Body of pancreas (tissue), 4 donors: ENCODE measurements at regions not wholly inside any gene's neighbourhood (a gene's known extent, or its start where the extent isn't known, plus 50 kb on each side); places are given as distances from the start of the nearest gene placed in this dataset.

ENCODE experiments used
- ATAC-seq: fragments of 150-250 bp; one replicate; pipeline ENCODE4 v1.9.1; 2016
- DNase-seq, 4 donors: peaks; one replicate each; pipeline ENCODE4 v3.0.0-alpha.2; 2019
- H3K27ac ChIP-seq, 4 donors: fragments of 200-600 bp; sonication (generic); 1 replicate in 3 of 4; 2 replicates in 1 of 4; pipeline versions ENCODE4 v1.5.1 to v1.6.1; 2016 to 2019; ENCODE audit warnings: mild to moderate bottlenecking in 1 of 4, mixed read lengths in 1 of 4, moderate library complexity in 1 of 4
- H3K27me3 ChIP-seq, 2 donors: fragments of 200-600 bp; sonication (generic); one replicate each; pipeline ENCODE4 v1.6.0; 2016; ENCODE audit warnings: mild to moderate bottlenecking in 1 of 2
- H3K36me3 ChIP-seq, 2 donors: fragments of 200-600 bp; sonication (generic); replicated peaks in 1 of 2; 2 replicates each; pipeline ENCODE4 v1.5.1; 2016; ENCODE audit warnings: low read depth in 2 of 2; ENCODE audit not compliant: insufficient read depth in 1 of 2
- H3K4me1 ChIP-seq: fragments of 200-600 bp; sonication (generic); one replicate; pipeline ENCODE4 v1.6.0; 2016
- H3K4me3 ChIP-seq, 2 donors: fragments of 200-600 bp; sonication (generic); 1 replicate in 1 of 2; 2 replicates in 1 of 2; pipeline ENCODE4 v1.5.1; 2016 to 2019
- H3K9me3 ChIP-seq, 3 donors: fragments of 200-600 bp; sonication (generic); 1 replicate in 2 of 3; 2 replicates in 1 of 3; pipeline ENCODE4 v1.5.1; 2016
- POLR2A ChIP-seq, 3 donors: fragments of 450-650 bp; IDR thresholded peaks; one replicate each; pipeline ENCODE4 v1.6.1; 2016; ENCODE audit warnings: antibody characterized with exemption in 3 of 3, mild to moderate bottlenecking in 2 of 3
- WGBS, 2 donors: methylation state at CpG; one replicate each; pipeline ENCODE4 v1.1.5; 2017; 5-methylcytosine and 5-hydroxymethylcytosine counted together
- intact Hi-C: fragments of 100-400 bp; cut with DNase I; formaldehyde crosslinking; loops from one replicate; pipeline ENCODE4 v1.15.1; 2023
- TF ChIP-seq, protein P1 (sequence below), 7 experiments: fragments of 450-650 bp in 4 of 7; fragments of 200-600 bp in 3 of 7; sonication (generic) in 3 of 7; IDR thresholded peaks; one replicate each; pipeline ENCODE4 v1.5.1; 2016 to 2019; ENCODE audit warnings: antibody characterized with exemption in 7 of 7

DNA sequence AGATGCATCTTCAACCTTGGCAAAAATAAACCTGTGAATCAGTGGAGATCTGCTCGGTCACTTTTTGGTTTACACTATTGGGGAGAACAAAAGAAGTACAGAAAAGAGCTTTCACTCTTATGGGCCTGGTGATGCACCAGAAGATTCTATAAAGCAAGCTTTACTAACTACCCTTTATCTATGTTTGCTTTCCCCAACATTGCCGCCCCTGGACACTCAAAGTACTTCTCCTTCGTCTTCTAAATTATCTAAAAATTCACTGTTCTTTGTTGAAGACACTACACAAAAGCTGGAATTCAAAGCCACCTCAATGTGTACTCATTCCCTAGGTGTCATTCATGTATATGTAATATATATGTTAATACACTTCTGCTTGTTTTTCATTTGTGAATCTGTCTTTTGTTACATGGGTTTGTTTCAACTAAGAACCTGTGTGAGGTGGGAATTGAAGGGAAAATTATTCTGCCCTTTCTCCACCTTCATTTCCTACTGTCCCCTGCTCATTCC lies 97.9 kb upstream of the BTN3A2 start:
- H3K9me3 ChIP-seq, result peaks cover 0 to 6% (median 0%) of the 10 kb centered on the region in 3 donors
- H3K4me3 ChIP-seq, result no peak overlapping the region
- intact Hi-C loops, result no loop called here
- H3K27me3 ChIP-seq, result peaks cover 6 to 21% of the 10 kb centered on the region in 2 donors
- ATAC-seq (no peak), DNase-seq (no peak)
- H3K27ac ChIP-seq, result no peak overlapping the region
- 72 to 74% methylated on average over 3 of the region's 3 CpGs for WGBS, 2 donors
- TF ChIP-seq, protein P1, sequence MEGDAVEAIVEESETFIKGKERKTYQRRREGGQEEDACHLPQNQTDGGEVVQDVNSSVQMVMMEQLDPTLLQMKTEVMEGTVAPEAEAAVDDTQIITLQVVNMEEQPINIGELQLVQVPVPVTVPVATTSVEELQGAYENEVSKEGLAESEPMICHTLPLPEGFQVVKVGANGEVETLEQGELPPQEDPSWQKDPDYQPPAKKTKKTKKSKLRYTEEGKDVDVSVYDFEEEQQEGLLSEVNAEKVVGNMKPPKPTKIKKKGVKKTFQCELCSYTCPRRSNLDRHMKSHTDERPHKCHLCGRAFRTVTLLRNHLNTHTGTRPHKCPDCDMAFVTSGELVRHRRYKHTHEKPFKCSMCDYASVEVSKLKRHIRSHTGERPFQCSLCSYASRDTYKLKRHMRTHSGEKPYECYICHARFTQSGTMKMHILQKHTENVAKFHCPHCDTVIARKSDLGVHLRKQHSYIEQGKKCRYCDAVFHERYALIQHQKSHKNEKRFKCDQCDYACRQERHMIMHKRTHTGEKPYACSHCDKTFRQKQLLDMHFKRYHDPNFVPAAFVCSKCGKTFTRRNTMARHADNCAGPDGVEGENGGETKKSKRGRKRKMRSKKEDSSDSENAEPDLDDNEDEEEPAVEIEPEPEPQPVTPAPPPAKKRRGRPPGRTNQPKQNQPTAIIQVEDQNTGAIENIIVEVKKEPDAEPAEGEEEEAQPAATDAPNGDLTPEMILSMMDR (IDR thresholded peaks at IDR 0.05), result no peak
- no peaks in the 10 kb centered on the region for H3K36me3 ChIP-seq
- H3K4me1 ChIP-seq, result peaks cover 10% of the 10 kb centered on the region

DNA sequence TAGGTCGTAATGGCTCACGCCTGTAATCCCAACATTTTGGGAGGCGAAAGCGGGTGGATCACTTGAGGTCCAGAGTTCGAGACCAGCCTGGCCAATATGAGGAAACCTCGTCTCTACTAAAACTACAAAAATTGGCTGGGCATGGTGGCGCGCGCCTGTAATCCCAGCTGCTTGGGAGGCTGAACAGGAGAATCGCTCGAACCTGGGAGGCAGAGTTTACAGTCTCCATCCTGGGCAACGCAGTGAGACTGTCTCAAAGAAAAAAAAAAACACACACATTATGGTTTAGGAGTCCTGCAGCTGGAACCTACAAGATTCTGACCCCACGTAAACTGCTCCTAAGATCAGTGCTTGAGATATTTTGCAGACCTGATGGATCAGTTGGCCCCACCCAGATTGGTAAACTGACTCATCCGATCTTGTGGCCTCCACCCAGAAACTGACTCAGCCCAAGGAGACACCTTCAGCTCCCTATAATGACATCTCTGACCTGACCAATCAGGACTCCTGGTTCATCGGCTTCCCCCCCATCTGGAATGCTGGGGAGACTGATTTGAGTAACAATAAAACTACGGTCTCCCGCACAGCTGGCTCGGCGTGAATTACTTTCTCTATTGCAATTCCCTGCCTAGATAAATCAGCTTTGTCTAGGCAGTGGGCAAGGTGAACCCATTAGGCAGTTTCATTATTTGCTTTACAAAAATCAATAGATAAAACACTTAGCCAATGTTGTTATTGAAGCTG lies 96.2 kb upstream of the BTN3A2 start:
- peaks cover 6 to 29% of the 10 kb centered on the region in 2 donors for H3K27me3 ChIP-seq
- 64 to 68% methylated on average over 19 of the region's 19 CpGs for WGBS, 2 donors

DNA sequence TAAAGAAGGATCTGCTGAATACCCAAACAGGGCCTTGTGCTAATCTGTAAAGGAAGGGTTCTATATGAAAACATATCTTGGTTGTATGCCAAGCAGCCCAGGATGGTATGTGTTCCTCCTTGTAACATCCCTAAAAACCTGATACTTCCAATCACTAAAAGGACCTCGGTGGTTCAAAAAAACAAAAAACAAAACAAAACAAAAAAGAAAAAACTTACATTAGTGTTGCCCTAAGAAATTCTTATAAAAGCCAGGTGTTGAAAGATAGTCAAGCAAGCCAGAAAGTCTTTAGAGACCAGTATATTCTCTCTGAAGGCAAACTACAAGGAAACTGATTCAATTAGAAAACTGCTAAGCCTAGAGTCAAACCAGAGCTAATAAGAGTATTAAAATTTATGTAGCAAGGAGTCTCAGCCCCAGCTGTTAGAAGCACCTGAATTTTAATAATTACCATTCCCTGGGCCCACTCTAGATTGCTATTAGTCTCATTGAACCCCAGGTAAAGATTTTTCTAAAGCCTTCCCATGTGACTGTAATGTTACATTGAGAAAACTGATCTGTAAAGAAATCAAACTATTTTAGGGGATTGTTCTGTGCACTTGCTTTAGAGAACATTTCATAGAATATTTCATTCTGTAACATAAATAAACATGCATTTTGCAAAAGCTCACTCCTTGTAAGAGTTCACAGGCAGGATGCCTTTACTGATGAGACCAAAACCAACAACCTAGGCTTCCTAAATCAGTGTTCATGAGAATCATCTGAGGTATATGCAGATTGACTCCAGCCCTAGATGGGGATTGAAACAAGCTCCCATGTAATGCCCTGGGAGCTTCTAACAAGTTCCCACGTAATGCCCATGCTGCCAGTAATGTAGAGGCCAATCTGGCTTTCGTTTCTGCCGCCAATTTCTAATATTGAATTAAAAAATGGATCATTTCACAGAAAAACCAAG lies 95.2 kb upstream of the BTN3A2 start:
- WGBS, 2 donors, result 45 to 59% methylated on average over 4 of the region's 4 CpGs
- Histone ChIP-seq H3K9me3 (peaks cover 0 to 6% (median 0%) of the 10 kb centered on the region in 3 donors), H3K27ac (no peak overlapping the region), H3K4me3 (no peak overlapping the region), H3K27me3 (peaks cover 6 to 38% of the 10 kb centered on the region in 2 donors), H3K36me3 (no peaks in the 10 kb centered on the region), H3K4me1 (peaks cover 23% of the 10 kb centered on the region)
- ATAC-seq (no peak), DNase-seq (no peak)
- TF ChIP-seq, protein P1 (IDR thresholded peaks at IDR 0.05), result no peak
- no peak for TF ChIP-seq POLR2A (IDR thresholded peaks at IDR 0.05)
- intact Hi-C loops, result no loop called here

More for the DNA sequence above, 96.2 kb upstream of the BTN3A2 start:
- Histone ChIP-seq H3K27ac (no peak overlapping the region), H3K4me1 (peaks cover 23% of the 10 kb centered on the region), H3K36me3 (no peaks in the 10 kb centered on the region), H3K4me3 (no peak overlapping the region), H3K9me3 (peaks cover 0 to 6% (median 0%) of the 10 kb centered on the region in 3 donors)
- TF ChIP-seq, protein P1 (IDR thresholded peaks at IDR 0.05), result no peak
- no peak for TF ChIP-seq POLR2A (IDR thresholded peaks at IDR 0.05)
- ATAC-seq (peak; percentile 31), DNase-seq (no peak)
- intact Hi-C loops, result no loop called here

DNA sequence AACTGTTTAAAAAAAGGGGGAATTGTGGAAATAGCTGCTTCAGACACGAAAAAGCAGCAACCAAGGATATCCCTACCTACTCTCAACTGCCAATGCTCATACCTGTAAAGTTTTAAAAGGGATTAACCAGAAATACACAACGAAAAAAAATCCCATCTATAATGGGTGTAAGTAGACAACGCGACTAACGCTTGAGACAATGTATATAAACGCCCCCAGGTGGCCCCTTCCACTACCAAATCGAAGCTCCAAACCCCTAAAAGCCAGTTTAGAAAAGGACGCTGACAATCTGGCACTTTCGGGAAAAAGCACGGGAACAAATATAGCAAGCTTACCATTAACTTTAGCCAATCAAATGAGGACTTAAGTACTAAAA lies 94.5 kb upstream of the BTN3A2 start:
- WGBS, 2 donors, result 45 to 52% methylated on average over 10 of the region's 10 CpGs
- H3K27me3 ChIP-seq, result peaks cover 6 to 38% of the 10 kb centered on the region in 2 donors
- no peak overlapping the region for H3K27ac ChIP-seq
- TF ChIP-seq, protein P1 (IDR thresholded peaks at IDR 0.05), result no peak
- TF ChIP-seq POLR2A (IDR thresholded peaks at IDR 0.05), result no peak
- intact Hi-C loops, result no loop called here
- no peak for DNase-seq
- no peaks in the 10 kb centered on the region for H3K36me3 ChIP-seq
- H3K4me1 ChIP-seq, result peaks cover 23% of the 10 kb centered on the region
- H3K4me3 ChIP-seq, result no peak overlapping the region
- H3K9me3 ChIP-seq, result peaks cover 0 to 6% (median 0%) of the 10 kb centered on the region in 3 donors
- ATAC-seq, result no peak
